HG03520 (cell line): ENCODE measurements at regions not wholly inside any gene's neighbourhood (a gene's known extent, or its start where the extent isn't known, plus 50 kb on each side); places are given as distances from the start of the nearest gene placed in this dataset.
A peak's percentile ranks its signal among the peaks of the same experiment; 100 is the strongest.

ENCODE experiments used
- ATAC-seq: cut with Tn5 transposase; IDR thresholded peaks from one replicate; pipeline ENCODE4 v1.9.1; 2021; ENCODE audit warnings: mild to moderate bottlenecking, moderate library complexity; ENCODE audit not compliant: unreplicated experiment

DNA sequence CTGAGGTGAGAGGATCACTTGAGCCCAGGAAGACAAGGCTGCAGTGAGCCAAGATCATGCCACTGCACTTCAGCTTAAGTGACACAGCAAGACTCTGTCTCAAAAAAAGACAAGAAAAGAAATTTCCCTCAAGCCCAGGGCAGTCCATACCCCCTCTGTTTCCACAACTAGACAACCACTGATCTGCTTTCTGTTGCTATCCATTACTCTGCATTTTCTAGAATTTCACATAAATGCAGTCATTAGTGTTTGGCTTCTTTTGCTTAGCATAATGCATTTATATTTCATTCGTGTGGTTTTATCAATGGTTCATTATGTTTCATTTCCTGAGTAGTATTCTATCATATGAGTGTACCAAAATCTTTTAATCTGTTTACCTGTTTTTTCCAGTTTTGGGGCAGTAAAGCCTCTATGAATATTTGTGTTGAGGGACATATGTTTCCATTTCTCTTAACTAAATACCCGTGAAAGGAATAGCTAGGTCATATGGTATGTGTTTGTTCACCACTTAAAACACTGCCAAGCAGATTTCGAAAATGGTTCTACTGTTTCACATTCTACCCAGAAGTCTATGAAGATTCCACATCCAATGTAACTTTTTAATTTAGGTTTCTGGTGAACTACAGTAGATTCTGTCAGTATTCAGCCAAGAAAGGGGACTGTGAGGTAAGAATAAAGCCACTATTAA, 271.8 kb downstream of the ZNF608 start:
- no peak for ATAC-seq

DNA sequence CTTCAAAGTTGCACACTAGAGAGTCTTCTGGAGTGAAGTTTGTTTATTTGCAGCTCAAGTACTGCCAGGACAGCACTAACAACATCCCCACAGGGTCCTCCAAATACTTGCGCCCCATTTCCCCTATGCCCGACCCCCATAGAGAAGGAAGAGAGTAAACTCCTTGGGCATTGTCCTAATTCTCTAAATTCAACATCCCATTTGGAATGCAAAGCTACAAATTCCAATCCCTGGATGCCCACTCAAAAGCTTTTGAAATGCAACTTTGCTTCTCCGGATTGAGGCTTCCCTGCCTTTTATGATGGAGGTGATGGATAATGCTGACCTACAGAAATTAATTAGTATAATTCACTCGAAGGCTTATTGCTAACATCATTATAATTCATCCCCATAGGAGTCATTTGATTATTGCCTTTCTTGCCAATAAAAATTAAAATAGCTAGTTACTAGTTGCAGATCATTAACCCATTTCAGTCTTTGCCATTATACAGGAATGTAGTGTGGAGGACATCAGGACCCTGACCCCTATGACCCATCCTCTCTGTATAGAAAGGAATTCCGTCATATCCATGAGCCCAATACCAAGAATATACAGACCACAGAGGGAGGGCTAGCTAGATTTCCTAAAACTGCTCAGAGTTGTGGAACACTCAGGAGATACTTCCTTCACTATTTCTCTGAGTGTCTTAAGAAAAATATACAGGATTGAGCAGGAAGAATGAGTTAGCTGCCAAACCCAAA, 277.6 kb downstream of the ZNF608 start:
- ATAC-seq: no peak

DNA sequence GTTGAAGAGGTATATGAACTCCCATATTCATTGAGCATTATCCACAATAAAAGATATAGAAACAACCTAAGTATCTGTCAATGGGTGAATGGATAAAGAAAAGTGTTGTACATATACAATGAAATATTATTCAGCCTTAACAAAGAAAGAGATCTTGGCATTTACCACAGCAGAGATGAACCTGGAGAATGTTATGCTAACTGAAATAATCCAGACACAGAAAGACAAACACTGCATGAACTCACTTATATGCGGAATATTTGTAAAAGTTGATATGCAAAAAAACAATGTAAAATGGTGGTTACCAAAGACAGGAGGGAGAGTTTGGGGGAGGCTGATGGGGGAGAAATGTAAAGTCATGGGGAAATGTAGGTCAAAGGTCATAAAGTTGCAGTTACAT, 278.7 kb downstream of the ZNF608 start:
- no peak for ATAC-seq

DNA sequence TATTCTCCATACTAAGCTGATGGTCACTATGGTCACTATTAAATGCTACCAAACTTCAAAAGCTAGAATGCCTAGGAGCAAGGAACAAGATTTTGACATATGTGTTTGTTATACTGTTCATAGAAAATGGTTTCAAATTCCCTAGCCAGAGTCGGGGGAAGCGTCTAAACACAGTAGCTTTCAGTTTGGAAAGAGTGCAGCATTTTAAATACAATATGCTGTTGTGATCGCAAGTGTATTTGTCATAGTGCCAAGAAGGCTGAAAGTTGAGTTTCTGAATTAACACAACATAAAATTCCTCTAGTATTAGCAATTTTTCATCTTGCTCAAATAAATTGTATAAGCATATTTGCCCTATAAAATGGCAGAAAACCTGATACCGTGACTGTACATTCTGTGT, 280.4 kb downstream of the ZNF608 start:
- ATAC-seq: no peak

DNA sequence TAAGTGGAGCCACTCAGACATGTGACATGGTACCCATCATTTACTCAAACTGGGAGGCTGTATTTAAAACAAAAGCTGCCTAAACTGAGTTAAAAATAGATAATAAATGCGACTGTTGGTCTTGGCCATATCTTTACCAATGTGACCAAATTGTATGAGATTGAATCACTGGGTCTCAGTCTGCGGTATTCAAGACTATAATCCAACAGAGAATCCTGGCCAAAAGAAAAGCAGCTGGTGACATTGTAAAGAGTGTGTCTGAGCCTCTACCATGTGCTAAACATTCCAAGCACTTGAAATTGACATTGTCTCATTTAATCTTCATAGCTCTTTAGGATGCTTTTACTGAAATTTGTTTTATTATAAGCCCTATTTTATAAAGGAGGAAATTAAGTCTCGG, 282.6 kb downstream of the ZNF608 start:
- ATAC-seq: no peak

DNA sequence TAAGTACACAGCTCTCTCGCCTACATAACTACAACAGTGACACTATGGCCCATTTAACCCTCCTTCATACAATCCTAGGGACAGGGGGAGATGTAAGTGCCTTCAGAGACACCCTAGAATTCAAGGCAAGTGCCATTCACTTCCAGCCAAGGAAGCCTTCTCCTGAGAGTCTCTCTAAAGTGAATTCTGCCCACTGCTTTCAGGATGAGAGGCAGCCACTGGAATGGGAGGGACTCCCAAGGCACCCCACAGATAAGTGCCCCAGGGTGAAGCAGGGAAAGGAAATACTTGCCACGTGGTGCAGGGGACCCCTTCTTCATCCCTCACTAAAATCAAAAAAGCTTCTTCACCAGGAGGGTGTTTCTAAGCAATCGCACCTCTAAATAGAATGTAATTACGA, 283.7 kb downstream of the ZNF608 start:
- no peak for ATAC-seq

DNA sequence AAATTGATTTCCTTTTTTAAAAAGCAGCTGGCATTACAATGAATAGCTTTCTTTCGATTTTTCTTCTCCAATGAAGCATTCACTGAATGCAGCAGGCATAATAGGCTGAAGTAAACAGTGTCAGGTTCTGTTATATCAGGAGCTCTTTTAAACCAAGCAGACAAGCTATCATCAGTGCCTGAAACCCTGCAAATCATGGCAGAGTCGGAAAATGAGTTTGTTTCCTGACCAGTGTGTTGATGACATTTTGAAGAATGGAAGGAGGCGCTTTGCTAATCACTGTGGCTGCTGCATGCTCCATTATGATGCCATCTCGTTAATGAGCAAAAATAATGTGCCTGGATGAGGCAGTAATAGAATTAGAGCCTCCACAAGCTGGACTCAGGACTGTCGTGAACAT, 284.5 kb downstream of the ZNF608 start:
- ATAC-seq: no peak

DNA sequence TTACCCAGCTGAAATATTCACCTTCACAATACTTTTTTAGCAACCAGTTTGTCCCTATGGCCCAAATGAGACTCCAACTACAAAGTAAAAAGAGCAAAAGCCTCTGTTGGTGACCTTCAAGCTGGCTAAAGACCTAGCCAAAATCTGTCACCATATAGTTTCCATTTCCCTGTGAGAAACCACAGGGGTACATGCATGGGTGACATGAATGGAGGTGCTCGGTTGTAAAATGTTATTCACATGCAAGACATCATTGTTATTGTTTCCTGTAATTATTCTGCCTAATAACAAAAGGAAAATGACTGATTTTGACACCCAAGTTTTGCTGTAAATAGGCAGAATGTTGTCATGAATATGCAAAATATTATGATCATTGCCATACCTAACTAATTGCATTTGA, 285.3 kb downstream of the ZNF608 start:
- ATAC-seq: no peak

DNA sequence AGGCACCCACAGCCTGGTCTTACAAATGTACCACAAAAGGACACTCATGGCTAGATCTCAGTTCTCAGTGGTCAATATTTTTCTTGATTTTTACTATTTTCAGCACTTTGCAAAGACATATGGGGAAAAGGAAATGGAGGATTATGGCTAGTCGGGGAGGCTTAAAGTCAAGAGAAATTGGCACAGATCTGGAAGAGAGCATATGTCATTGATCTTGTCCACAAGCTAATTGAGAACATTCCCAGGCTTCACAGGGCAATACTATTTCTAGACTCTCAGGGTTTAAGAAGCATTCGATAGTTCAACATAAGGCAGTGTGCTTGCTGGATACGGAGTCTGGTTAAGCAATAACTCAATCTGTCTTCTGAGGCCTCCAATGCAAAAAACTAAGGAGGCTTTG, 285.8 kb downstream of the ZNF608 start:
- ATAC-seq: no peak

DNA sequence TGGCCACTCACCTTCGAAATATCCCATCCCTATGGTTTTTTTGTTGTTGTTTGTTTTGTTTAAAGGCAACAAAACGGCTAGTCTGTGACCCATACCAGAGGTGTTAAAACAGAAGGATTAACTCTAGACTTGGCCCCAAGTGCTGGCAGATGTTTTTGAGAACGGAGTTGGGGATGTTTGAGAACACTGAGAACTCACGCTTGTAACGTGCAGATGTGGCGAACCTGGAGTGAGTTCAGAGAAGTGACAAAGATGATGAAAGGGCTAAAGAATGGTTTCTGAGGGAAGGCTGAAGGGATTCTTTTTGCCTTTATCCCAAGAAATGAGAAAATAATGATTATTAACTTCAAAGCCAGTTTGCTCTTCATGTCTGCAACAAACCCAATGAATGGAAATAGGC, 286.5 kb downstream of the ZNF608 start:
- ATAC-seq: no peak

DNA sequence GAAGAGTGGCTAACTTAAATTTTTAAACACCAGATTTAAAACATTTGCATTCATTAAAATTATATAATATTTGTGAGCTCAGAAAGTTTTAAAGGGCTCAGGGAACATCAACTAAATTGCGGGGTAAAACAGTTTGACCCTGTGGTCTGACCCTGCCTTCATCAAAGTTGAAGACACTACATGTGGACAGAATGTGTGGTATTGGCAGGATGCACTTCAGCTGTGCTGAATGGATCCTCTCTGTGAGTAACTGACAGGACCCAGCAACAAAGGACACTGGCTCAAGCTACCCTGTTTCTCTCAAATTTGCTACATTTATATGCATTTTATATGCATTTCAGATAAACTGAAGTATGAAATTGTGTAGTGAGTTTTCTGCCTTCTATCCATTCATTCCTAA, 288.5 kb downstream of the ZNF608 start:
- no peak for ATAC-seq

DNA sequence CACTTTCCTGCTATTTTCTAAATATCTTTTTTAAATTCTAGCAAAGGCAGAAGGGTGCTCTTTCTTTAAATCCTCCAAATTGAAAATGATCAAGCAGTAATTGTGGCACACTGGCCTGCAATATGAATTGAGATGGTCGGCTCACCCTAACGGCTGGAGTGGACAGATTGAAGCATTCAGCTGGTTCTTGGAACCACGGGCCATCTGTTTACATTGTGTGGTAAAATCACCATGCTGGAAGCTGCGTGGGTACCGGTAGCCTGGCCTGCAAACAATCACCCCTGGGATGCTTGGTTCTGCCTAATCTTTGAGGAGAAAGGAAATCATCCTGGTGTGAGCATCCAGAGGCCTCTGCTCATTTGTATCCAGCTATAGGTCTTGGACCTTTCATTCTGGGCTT, 289.3 kb downstream of the ZNF608 start:
- no peak for ATAC-seq

DNA sequence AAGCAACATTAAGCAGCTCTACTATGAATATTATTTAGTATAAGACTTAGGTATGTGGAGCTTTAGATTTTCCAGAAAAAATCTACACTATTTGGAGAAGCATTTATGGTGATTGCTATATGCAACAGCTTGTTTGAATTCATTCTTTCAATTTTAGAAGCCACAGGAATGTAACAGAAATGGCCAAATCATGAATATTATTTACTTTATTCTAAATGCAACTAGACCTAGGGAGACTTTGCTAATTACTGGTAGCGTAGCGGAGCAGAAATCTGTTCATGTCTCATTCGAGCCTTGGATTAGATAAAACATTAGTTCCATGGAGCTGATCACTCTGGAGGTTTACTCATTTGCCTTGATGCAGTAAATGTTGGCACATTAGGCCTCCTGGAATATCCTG, 290.2 kb downstream of the ZNF608 start:
- no peak for ATAC-seq

DNA sequence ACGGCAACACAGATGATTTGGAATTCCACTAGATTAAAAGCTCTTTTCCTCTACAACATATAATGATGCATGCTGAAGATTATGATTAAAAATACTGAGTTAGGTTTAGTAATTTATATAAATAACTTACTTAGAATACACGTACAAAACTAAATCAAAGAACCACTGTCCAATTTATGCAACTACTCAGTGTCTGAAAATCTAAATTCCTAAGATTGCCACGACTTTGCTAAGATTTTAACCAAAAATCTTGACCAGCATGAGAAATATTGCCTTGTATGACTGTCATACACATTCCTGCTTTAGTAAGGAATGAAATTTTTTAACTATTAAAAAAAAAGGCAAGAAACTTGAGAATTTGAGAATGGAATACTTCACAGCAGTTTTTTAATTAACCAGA, 292.4 kb downstream of the ZNF608 start:
- no peak for ATAC-seq

DNA sequence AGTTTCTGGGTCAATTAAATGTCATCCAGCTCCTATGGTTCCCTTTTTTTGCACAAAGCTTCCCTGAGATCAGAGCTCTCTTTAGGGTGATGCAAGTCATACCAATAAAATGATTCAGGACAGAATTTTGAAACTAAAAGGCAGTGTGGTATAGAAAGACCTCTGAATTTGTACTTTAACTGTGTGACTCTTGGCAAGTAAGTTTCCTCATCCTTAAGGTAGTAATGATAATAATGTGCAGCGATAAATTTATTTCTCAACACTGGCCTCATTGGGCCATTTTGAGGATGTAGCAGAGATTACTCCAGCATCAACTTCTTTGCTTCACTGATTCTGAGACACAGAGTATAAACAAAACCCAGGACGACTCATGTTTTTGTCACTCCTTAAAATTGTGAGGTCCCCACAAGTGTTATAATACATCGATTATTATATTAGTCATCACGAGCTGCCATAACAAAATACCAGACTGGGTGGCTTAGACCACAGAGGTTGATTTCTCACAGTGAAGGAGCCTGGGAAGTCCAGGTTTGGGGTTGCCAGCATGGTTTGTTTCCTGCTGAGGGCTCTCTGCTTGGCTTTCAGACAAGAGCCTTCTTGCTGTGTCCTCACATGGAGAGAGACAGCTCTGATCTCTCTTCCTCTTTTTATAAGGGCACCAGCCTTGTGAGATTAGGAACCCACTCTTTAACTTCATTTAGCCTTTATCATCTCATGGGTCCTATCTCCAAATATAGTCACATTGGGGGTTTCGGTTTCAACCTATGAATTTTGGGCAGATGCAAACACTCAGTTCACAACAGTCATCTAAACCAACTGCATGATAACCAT, 293.0 kb downstream of the ZNF608 start:
- peak; percentile 91 for ATAC-seq

DNA sequence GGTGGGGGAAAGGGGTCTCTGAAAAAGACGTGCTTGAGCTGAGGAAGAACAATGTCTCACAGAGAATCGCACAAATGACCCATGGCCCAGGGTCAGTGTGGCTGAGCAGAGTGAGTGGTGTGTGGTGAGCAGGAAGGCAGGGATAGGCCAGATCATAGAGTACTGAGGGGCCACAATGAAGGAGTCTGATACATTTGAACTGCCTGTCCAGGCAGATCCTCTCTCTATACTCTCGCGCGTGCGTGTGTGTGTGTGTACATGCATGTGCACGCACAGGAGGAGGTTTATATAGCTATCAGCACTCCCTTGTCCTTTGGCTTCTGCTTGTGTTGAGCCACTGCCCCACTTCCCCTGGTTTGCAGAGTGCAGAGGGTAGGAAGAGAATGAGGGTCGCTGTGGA, 294.0 kb downstream of the ZNF608 start:
- no peak for ATAC-seq

DNA sequence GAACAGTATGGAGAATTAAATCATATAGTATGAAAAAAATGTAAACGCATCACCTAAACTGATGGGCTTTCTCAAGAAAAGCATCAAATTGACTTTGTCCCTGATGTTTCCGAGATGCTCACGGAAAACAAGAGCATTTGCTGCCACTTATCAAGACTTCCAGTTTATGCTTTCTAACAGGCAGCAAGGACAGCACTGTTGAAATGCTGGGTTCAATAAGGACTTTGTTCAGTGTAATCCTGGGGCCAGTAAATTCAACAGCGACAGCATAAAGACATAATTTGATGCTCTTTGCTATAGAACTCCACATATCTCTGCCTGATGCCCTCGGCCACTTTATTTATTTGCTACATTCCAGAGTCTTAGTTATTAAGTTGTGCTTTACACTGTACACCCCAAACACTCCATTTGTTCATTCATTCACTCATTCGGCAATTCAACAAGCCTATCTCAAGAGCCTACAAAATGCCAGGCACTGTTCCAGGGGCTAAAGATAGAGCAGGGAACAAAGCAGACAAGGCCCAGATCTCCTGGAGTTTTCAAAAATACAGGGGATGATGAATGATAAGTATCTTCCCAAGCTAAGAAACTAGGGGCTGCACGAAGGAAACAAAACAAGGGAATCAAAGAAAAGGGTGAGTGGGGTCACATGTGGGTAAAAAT, 294.6 kb downstream of the ZNF608 start:
- no peak for ATAC-seq

DNA sequence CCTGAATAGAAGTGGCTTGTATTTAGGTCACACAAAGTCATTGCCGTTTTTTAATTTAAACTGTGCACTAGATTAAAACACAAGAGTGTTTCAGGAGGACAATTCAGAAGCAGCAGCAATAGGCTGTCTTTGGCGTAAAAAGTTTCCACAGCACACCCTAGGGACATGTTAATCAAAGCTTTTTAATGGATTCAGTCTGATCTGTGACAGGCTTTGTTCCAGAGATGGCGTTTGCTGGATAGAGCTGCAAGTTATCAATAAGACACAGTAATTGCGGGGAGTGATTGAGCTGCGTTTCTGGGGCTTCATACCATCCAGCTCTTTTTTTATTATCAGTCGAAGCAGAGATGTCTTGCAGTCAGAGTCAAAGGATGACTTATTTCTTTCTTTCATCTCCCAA, 300.3 kb downstream of the ZNF608 start:
- ATAC-seq: no peak

DNA sequence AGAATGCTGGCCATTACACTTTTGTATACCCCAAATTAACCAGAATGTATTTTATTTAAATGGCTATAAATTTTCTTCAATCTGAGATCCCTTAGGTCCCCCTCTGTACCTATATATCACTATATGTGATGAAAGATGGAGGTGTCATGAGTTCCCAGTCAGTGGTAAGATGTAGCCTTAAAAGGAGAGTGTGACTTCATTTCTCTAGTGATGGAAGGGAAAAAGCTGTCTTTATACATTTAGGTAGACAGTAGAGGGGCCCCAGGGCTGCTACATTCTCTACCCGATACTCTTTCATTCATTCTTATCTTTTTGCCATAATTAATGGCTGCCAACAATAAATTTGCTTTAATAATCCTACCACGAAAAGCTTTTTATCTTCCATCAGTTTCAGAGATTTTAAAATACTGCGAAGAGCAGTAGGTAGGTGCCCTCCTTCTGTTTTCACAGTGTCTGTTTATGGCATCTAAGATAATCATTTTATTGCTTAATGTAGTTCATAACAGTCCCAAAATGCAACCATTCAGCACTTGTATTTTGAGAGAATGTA, 301.3 kb downstream of the ZNF608 start:
- ATAC-seq: no peak

DNA sequence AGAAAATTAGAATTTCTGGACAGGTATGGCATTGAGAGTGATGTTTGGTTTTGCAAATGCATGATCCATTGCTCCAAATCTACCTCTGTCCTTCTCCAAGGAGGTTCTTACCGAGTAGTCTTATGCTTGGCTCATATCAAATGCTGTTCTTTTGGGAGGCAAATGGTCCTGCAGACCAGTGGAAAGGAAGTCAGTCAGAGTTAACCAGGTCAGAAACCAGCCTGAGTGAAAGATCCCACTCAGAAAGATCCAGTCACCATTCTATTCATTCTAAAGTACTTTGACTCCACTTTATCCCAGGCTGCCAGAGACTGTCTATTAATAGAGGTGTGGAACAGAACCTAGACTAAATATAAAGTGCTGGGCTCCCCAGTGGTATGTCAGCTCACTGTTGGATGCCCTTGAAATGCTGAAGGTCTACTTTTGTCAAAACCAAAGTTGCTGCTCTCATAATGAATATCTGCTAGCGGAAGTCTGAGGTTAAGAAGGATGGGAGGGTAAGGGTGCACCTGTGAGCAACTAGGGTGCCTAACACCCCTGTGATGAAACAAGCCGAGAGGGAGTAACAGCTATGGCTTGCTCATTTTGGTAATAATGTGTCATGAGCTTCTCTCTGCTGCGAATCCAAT, 302.2 kb downstream of the ZNF608 start:
- ATAC-seq: peak; percentile 100

DNA sequence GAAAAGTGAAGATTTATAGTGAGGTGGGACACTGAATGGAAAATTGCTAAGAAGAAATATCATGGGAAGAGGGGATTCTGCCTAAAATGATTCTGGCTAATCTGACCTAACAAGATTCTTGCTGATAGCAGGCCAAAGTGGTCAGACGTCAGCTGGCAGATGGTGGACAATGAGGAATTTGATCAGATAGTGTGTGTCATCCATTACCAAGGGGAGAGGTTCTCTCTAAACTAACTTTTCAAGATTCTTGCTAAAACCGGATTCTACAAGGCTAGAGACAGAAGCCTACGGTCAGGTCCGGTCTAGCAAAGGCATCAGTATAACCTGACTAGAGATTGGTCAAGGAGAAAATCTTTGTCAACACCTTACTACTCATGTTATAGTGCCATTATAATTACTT, 306.0 kb downstream of the ZNF608 start:
- ATAC-seq: no peak
